RWPE1 (cell line): ENCODE measurements at regions not wholly inside any gene's neighbourhood (a gene's known extent, or its start where the extent isn't known, plus 50 kb on each side); places are given as distances from the start of the nearest gene placed in this dataset.
"Not testable (repeated sequence)": the region's sequence is repeated elsewhere in the genome, so short reads cannot be mapped to it uniquely, and the experiment has no call there.

Source experiments
- CTCF ChIA-PET: fragments of 350-600 bp; sonication (Branson Sonifier 250); formaldehyde crosslinking; extraction: SDS; loops from one replicate; lab custom pipeline; 2021; lab: Yijun Ruan, JAX
- POLR2A ChIA-PET: fragments of 400-600 bp; formaldehyde crosslinking; extraction: SDS; loops from one replicate; lab custom pipeline; 2020; ENCODE audit warnings: antibody characterized with exemption; ENCODE audit not compliant: low non-redundant PET; lab: Yijun Ruan, JAX
- DNase-seq: peaks from one replicate; pipeline ENCODE4 v3.0.0; 2012; ENCODE audit warnings: low spot score
- H3K27ac ChIP-seq: fragments of 450-650 bp; 2 replicates; pipeline ENCODE4 v1.5.1; 2017
- TF ChIP-seq, protein P1 (sequence below): fragments of 450-650 bp; conservative IDR thresholded peaks from 2 replicates; pipeline ENCODE4 v1.5.1; 2017; ENCODE audit warnings: low read depth, mild to moderate bottlenecking

GRCh38 chr4:11966782-11967181, 538.1 kb upstream of the HS3ST1 start:
- TF ChIP-seq, protein P1, sequence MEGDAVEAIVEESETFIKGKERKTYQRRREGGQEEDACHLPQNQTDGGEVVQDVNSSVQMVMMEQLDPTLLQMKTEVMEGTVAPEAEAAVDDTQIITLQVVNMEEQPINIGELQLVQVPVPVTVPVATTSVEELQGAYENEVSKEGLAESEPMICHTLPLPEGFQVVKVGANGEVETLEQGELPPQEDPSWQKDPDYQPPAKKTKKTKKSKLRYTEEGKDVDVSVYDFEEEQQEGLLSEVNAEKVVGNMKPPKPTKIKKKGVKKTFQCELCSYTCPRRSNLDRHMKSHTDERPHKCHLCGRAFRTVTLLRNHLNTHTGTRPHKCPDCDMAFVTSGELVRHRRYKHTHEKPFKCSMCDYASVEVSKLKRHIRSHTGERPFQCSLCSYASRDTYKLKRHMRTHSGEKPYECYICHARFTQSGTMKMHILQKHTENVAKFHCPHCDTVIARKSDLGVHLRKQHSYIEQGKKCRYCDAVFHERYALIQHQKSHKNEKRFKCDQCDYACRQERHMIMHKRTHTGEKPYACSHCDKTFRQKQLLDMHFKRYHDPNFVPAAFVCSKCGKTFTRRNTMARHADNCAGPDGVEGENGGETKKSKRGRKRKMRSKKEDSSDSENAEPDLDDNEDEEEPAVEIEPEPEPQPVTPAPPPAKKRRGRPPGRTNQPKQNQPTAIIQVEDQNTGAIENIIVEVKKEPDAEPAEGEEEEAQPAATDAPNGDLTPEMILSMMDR: no peak
- POLR2A ChIA-PET: no interaction called here
- DNase-seq: no peak
- H3K27ac ChIP-seq: no peak overlapping the region
- CTCF ChIA-PET: no interaction called here

DNA sequence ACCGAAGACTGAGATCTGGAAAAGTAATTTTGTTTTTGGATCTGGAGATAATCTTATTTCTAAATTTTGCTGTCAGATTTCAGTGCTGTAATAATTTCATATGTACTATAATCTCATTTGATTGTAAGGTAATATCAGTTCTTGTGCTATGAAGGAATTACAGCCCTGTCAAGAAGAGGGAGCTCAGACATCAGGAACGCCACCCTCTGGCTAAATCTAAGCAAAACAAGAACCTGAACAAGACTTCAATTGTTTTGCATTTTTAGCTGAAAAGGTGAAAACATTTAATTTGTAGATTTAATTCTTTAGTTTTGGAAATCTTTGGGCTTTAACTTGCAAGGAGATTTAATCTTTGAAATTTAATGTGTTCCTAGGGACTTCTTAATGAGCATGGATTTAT, 525.4 kb upstream of the HS3ST1 start:
- no peak overlapping the region for H3K27ac ChIP-seq
- DNase-seq: peak; percentile 5
- TF ChIP-seq, protein P1: 0 out of 2 replicates have a peak, but pooled peaks have one; percentile 10
- ChIA-PET CTCF (no interaction called here), POLR2A (no interaction called here)

DNA sequence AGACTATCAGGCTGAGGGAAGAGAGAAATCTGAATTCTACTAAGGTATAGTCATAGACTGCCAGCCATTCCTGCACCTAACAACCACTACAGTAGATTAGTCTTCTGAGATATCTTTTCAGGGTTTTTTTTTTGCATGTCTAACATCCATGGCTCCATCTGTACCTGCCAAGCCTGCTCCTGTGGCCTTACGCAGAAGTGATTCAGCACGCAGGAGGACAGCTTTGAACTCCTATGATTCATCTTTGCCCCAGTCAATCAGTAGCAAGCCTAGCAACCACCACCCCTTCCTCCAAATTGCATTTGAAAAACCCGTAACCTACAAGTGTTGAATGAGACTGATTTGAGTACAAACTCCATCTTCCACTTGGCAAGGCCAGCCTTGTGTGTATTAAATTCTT, 520.7 kb upstream of the HS3ST1 start:
- H3K27ac ChIP-seq: no peak overlapping the region
- CTCF ChIA-PET: no interaction called here
- POLR2A ChIA-PET: no interaction called here
- TF ChIP-seq, protein P1: no peak
- no peak for DNase-seq

DNA sequence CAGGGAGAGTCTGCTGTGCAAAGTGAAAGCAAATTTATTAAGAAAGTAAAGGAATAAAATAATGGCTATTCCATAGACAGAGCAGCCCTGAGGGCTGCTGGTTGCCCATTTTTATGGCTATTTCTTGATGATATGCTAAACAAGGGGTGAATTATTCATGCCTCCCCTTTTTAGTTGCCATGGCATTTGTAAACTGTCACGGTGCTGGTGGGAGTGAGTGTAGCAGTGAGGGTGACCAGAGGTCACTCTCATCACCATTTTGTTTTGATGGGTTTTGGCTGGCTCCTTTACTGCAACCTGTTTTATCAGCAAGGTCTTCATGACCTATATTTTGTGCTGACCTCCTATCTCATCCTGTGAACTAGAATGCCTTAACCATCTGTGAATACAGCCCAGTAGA, 518.9 kb upstream of the HS3ST1 start:
- CTCF ChIA-PET, DNase-seq: not testable (repeated sequence)

DNA sequence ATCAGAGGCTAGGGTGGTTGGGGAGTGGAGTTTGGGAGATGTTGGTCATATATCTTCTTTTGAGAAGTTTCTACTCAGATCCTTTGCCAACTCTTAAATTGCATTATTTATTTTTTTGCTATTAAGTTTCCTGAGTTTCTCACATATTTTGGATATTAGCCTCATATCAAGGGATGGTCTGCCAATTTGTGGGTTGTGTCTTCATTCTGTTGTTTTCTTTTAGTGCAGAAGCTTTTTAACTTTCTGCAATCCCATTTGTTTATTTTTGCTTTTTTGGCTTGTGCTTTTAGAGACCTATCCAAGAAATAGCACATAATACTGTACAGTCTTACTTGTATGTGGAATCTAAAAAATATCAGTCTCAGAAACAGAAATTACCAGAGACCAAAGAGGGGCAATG, 509.2 kb upstream of the HS3ST1 start:
- ChIA-PET CTCF (no interaction called here), POLR2A (no interaction called here)
- DNase-seq: no peak
- TF ChIP-seq, protein P1: no peak
- H3K27ac ChIP-seq: no peak overlapping the region

More for the DNA sequence above, 518.9 kb upstream of the HS3ST1 start:
- H3K27ac ChIP-seq, POLR2A ChIA-PET: not testable (repeated sequence)

DNA sequence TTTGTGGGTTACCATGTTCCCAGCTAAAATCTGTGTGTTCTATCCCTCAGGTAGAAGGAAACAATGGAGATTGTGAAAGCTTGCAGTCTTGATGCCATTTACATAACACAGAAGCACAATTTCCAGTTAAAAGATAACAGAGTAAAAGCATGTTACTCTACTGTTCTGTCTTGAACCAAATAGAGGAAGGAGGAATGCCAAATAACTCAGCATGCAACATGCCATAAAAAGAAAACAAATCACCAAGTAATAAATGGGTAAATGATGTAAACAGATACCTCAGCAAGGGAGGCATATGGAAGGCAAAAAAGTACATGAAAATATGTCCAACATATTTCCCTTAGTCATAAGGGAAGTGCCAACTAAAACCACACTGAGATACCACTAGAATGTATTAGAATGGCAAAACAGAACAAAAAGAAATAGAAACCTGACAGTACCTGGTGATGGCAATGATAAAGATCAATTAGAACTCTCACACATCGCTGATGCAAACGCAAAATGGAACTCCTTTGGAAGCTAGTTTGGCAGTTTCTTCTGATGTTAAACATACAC, 502.6 kb upstream of the HS3ST1 start:
- CTCF ChIA-PET: interaction anchor here (0.6 kb wide), 1 partner anchor 105 kb away, joined by 3 read pairs; no protein-coding TSS in a partner anchor
- TF ChIP-seq, protein P1: no peak
- POLR2A ChIA-PET: no interaction called here
- H3K27ac ChIP-seq: no peak overlapping the region
- DNase-seq: no peak

DNA sequence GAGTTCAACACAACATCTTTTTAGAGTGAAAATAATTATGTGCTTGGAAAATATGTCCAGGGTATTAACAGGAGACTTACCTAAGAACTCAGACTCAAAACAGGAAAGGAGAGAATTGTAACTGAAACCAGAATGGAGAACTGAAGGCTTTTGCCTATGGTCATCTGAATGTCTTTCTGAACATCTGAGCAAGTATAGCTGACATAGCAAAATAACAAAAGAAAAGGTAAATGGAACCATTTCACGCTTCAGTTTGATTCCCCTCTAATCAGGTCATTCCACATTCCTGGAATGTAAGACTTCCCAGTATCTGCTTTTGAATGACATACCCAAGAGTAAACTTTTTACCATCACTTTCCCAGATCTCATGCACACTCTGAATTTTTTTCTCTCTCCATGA, 500.4 kb upstream of the HS3ST1 start:
- no peak overlapping the region for H3K27ac ChIP-seq
- DNase-seq: no peak
- TF ChIP-seq, protein P1: no peak
- POLR2A ChIA-PET: no interaction called here
- CTCF ChIA-PET: no interaction called here
